Right lung (tissue), 2 donors: ENCODE measurements at regions not wholly inside any gene's neighbourhood (a gene's known extent, or its start where the extent isn't known, plus 50 kb on each side); places are given as distances from the start of the nearest gene placed in this dataset.

Experiments
- DNase-seq, 2 donors: peaks; one replicate each; pipeline ENCODE4 v3.0.0-alpha.2; 2013

DNA sequence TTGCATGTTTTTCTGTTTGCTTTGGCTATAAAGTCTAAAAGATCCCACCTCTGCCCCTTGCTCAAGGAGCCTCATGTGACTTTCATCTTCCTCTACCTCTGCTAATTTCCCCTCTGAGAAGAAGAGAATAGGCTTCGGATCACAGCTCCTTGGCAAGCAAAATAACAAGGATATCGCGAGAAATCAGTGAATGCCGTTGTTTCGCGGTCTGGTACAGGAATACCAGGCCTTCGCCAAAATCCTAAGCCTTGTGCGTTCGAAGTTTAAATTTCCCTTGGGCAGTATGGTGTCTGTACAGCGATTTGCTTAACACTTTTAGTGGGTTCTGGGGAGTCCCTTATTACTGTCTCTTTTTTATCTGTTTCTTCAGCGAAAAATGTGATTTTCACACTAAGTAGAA lies 142.3 kb downstream of the IRF8 start:
- DNase-seq: no peak

GRCh38 chr16:86041807-86042206 lies 142.8 kb downstream of the IRF8 start:
- no peak for DNase-seq

GRCh38 chr16:86042393-86042792 lies 143.4 kb downstream of the IRF8 start:
- DNase-seq: no peak

- no peak for DNase-seq
Measured at GRCh38 chr16:86042996-86043725, 144.2 kb downstream of the IRF8 start.

- DNase-seq: no peak
Measured at GRCh38 chr16:86044241-86044671, 145.3 kb downstream of the IRF8 start.

- DNase-seq: no peak
Measured at GRCh38 chr16:86044881-86045590, 146.1 kb downstream of the IRF8 start.

- no peak for DNase-seq
Measured at GRCh38 chr16:86045591-86045971, 146.6 kb downstream of the IRF8 start.

DNA sequence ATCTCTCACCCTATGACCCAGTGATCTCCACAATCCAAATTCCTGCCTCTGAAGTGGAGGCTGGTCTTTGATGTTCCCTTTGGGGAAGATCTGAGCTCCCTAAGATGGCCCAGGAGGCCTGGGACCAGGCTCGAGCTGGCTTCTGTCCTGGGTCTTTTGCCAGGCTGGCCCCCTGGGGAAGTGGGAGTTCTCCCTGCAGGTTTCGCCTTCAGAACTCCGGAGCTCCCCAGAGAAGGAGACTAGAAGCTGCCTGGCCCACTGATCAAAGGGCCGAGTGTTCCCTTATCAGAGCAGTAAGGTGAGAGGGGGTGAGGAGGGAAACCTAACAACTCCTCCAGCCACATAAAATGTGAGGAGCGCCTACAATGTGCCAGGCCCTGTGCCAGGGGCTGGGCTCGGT lies 147.1 kb downstream of the IRF8 start:
- no peak for DNase-seq

- DNase-seq: no peak
Measured at GRCh38 chr16:86046667-86047270, 147.8 kb downstream of the IRF8 start.

- no peak for DNase-seq
Measured at GRCh38 chr16:86048221-86048620, 149.3 kb downstream of the IRF8 start.

DNA sequence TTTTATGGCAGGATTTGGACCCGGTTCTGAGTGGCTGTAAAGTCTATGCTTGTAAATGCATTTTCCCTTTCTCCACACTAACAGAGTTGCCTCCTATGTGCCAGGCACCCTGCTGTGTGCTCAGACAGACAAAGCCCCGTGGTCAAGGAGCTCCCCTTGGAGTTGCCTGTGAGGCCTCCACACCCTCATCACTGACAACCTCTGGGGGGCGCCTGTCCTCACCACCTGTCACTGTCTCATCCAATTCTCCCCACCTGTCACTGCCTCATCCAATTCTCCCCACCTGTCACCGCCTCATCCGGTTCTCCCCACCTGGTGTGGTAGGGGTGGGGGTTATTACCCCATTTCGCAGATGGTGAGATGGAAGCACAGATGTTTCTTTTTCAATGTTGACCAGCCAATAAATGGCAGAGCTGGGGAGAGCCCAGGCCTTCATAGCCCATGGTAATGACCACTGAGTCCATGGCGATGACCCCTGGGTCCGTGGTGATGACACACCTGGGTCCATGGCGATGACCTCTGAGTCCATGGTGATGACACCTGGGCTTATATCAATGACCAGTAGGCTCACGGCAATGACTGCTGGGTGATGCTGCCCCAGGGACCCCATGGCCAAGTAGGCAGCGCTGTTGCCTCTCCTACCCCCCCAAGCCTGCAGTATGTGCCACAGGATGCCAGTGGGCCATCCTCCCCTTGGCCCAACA lies 150.1 kb downstream of the IRF8 start:
- no peak for DNase-seq

GRCh38 chr16:86049641-86050040 lies 150.7 kb downstream of the IRF8 start:
- no peak for DNase-seq

- DNase-seq: no peak
Measured at GRCh38 chr16:86050111-86050510, 151.1 kb downstream of the IRF8 start.

DNA sequence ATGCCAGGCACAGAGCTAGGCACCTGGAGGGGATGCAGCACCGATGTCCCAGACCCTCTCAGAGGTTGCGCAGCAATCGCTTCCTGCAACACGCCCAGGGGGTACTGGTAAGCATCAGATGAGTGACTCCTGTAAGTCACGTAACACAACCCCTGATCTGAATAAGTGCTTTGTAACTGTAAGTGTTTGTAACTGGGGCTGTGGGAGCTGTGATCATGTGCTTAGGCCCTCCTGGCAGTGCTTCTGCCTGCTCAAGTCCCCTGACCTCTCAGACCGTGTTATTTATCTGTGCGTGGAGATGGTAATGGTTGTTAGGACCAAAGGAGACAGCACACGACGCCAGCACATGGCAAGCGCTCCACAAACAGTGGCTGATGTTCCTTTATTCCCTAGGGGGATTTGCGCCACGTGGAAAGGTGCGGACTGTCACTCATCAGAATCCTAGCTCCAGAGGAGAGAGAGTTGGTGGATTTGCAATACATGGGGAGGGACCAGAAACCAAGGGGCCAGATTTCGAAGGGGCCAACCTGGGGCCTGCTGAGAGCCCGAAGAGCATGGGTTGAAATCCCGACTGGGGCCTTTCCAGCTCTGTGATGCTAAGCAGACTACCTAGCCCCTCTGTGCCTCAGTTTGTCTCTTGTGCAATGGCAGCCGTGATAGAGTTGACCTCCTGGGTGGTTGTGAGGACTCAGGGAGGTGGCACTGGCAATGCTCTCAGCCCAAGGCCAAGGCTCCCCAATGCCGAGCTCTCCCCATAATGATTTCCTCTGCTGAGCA lies 151.8 kb downstream of the IRF8 start:
- no peak for DNase-seq

DNA sequence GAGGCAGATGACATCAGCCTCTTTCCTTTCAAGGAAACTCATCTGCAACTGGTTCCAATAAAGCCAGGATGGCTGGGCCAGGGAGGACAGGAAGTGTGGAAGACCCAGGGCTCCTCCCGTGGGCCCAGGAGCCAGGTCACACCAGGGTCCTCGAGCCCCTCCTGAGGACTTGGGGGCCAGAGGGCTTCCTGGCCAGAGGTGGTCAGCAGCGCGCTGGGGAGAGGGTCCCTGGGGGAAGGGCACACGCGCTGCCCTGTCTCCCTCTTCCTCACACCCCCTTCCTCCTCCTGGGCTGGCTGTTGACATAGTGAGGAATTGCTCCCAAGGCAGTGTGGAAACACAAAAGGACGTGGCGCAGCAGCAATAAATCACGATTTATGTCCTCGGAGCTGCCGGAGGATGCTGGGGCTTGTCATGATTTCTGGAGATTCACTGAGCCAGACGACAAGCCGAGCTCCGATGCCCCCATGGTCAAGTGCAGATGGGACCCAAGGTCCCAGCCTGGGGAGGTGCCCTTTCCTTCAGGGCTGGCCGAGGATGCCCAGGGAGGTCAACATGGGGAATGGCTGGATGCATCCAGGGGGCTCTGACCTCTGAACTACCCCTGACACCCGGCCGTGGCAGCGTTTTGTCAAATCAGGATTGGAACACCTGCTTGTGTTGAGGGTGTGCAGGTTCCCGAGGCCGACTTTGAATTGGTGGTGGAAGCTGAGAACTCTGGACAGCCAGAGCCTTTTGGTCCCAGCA lies 152.6 kb downstream of the IRF8 start:
- no peak for DNase-seq

GRCh38 chr16:86052115-86052670 lies 153.2 kb downstream of the IRF8 start:
- DNase-seq: no peak

GRCh38 chr16:86052926-86053325 lies 154.0 kb downstream of the IRF8 start:
- no peak for DNase-seq

DNA sequence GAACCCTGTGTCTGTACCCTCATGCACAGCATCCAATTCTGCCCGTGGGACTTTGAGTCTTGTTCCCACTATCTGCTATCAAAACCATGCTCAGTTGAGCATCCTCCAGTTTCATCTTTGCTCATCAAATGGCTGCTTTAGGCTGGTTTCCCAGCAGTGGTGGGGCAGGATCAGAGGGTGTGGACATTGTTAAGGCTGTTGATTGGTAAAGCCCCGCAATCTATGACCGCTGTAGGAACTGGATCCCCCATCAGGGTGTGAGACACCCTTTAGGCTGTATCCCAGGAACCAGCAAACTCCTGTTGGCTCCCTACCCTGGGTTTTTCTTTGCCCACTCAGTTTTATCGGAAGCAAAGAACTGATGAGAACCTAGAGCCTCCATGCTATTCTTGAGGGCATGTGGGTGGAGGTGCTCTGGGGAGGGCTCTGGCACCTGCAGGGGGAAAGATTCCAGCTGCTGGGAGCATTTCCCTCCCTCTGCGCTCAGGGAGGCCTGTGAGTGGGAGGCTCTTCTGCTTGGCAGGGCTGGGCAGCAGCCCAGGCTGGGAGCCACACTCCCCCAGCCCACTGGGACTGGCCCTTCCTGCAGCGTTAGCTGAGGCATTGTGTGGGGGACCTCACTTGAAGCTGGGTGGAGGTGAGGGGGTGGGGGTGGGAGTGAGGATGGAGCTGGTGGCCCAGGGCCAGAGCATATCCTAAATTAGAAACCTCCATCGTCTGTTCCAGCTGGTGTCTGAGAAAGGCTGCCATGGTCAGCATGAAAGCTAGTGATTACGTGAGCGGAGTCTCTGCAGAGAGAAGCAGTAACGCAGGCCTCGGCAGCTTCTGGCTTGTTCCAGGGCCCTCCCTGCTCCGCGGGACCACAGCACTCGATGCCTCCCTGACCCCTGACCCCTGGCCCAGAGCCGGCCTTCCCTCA lies 160.6 kb downstream of the IRF8 start:
- DNase-seq: peak; percentile 56 to 62
